Esophagus squamous epithelium (tissue), 4 donors: ENCODE measurements at regions not wholly inside any gene's neighbourhood (a gene's known extent, or its start where the extent isn't known, plus 50 kb on each side); places are given as distances from the start of the nearest gene placed in this dataset.

ENCODE experiments used
- POLR2A ChIP-seq, 4 donors: fragments of 450-650 bp; IDR thresholded peaks; one replicate each; pipeline ENCODE4 v1.6.1; 2017; ENCODE audit warnings: antibody characterized with exemption in 4 of 4, mild to moderate bottlenecking in 4 of 4, moderate library complexity in 3 of 4
- TF ChIP-seq, protein P1 (sequence below), 6 experiments: fragments of 450-650 bp in 4 of 6; fragments of 200-600 bp in 2 of 6; sonication (generic) in 2 of 6; IDR thresholded peaks; one replicate each; pipeline ENCODE4 v1.5.1; 2016 to 2019; ENCODE audit warnings: antibody characterized with exemption in 6 of 6, mild to moderate bottlenecking in 4 of 6, moderate library complexity in 4 of 6

DNA sequence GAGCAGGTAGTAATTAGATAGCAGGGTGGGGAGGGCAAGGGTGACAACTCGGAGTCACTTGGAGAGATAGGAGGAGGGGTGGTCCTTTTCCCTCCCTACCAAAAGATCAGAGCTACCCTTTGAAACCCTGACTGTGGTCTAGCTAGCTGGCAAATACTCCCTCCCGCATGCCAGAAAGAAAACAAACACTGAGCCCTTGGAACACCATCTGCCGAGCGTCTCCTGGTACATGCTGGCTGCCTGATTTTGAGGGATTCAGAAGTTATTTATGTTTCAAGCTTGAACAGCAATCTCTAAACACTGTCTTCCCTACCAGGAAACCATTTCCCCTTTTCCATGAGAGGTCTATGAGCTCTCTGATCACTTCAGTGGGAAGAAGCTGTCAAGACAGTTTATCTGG is 291.6 kb upstream of the CFAP20DC start:
- TF ChIP-seq POLR2A (IDR thresholded peaks at IDR 0.05), result no peak
- TF ChIP-seq, protein P1, sequence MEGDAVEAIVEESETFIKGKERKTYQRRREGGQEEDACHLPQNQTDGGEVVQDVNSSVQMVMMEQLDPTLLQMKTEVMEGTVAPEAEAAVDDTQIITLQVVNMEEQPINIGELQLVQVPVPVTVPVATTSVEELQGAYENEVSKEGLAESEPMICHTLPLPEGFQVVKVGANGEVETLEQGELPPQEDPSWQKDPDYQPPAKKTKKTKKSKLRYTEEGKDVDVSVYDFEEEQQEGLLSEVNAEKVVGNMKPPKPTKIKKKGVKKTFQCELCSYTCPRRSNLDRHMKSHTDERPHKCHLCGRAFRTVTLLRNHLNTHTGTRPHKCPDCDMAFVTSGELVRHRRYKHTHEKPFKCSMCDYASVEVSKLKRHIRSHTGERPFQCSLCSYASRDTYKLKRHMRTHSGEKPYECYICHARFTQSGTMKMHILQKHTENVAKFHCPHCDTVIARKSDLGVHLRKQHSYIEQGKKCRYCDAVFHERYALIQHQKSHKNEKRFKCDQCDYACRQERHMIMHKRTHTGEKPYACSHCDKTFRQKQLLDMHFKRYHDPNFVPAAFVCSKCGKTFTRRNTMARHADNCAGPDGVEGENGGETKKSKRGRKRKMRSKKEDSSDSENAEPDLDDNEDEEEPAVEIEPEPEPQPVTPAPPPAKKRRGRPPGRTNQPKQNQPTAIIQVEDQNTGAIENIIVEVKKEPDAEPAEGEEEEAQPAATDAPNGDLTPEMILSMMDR (IDR thresholded peaks at IDR 0.05), result no peak
